GM13976 (cell line): ENCODE measurements at regions not wholly inside any gene's neighbourhood (a gene's known extent, or its start where the extent isn't known, plus 50 kb on each side); places are given as distances from the start of the nearest gene placed in this dataset.

ENCODE experiments used
- DNase-seq: peaks from one replicate; pipeline ENCODE4 v3.0.0; 2012; ENCODE audit warnings: low spot score
- in situ Hi-C: fragments of 300-500 bp; cut with MboI; formaldehyde crosslinking; loops from one replicate; pipeline ENCODE4 v1.12.0; 2022; ENCODE audit warnings: low sequenced_read_pairs, mixed read lengths, inconsistent platforms; ENCODE audit not compliant: unreplicated experiment
- TF ChIP-seq, protein P1 (sequence below): IDR thresholded peaks from 2 replicates; pipeline ENCODE4 v1.5.1; 2012; ENCODE audit warnings: borderline replicate concordance, mild to moderate bottlenecking; ENCODE audit not compliant: insufficient read depth; ENCODE audit errors: extremely low read depth, missing control alignments, control extremely low read depth

DNA sequence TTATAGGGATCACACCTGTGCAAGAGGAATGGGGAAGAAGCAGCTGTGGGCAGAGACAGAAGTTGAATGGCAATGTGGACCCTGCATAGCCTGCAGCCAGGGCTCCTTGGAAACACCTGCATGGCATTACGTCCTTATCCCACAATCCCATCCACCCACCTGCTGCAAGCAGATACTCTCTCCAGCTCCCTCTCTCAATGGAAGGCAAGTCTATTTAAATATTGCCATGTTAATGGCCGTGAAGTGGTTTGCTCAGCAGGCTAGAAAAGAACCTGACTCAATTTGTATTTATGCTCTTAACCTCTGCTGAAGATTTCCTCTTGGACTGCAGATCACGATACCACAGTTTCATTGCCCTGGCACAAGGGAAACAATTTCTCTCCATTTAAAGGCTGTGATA lies 417.0 kb downstream of the TYW1 start:
- in situ Hi-C loops = no loop called here

DNA sequence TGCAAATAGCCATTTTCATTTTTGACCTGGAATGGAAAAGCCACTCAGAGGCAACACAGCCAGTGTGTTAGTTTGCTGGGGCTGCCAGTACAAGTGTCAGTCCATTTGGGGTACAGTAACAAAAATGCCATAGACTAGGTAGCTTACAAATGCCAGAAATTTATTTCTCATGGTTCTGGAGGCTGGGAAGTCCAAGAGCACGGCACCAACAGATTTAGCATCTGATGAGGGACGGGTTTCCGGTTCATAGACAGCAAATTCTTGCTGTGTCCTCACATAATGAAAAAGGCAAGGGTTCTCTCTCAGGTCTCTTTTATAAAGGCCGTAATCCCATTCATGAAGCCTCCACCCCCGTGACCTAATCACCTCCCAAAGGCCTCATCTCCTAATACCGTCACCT lies 418.2 kb downstream of the TYW1 start:
- in situ Hi-C loops = no loop called here
- no peak for DNase-seq
- TF ChIP-seq, protein P1, sequence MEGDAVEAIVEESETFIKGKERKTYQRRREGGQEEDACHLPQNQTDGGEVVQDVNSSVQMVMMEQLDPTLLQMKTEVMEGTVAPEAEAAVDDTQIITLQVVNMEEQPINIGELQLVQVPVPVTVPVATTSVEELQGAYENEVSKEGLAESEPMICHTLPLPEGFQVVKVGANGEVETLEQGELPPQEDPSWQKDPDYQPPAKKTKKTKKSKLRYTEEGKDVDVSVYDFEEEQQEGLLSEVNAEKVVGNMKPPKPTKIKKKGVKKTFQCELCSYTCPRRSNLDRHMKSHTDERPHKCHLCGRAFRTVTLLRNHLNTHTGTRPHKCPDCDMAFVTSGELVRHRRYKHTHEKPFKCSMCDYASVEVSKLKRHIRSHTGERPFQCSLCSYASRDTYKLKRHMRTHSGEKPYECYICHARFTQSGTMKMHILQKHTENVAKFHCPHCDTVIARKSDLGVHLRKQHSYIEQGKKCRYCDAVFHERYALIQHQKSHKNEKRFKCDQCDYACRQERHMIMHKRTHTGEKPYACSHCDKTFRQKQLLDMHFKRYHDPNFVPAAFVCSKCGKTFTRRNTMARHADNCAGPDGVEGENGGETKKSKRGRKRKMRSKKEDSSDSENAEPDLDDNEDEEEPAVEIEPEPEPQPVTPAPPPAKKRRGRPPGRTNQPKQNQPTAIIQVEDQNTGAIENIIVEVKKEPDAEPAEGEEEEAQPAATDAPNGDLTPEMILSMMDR = no peak

More for the DNA sequence above, 417.0 kb downstream of the TYW1 start:
- TF ChIP-seq, protein P1 = no peak
- no peak for DNase-seq

DNA sequence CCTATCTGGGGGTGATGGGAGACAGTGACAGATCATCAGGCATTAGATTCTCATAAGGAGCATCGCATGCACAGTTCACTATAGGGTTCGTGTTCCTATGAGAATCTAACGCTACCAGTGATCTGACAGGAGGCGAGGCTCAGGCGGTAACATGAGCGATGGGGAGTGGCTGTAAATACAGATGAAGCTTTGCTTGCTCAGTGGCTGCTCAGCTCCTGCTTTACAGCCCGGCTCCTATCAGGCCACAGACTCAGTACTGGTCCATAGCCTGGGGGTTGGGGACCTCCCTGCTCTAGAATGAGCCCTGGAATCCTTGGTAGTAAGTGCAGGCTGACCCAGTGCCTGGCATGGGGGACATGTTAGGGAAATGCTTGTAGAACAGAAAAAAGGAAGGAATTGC lies 426.0 kb downstream of the TYW1 start:
- TF ChIP-seq, protein P1 = no peak
- DNase-seq = no peak
- in situ Hi-C loops = no loop called here

DNA sequence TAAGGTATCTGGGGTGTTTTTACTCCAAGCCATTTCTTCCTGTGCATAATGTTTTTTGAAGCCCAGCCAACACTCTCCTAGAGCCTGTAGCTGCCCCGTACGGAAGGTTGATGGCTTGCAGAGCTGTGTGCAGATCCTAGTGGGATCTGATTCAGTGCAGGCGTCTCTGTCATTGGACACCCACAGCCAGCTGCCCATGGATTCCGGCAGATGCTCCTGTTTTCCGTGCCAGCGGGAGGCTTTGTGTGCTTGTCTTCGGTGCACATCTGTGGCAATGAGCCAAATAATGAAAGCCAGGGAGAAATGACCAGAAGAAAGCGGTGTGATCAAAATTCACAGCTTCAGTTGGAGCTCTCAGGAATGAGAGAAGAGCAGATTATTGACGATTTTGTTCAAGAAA lies 426.4 kb downstream of the TYW1 start:
- TF ChIP-seq, protein P1 = no peak
- in situ Hi-C loops = no loop called here
- no peak for DNase-seq

DNA sequence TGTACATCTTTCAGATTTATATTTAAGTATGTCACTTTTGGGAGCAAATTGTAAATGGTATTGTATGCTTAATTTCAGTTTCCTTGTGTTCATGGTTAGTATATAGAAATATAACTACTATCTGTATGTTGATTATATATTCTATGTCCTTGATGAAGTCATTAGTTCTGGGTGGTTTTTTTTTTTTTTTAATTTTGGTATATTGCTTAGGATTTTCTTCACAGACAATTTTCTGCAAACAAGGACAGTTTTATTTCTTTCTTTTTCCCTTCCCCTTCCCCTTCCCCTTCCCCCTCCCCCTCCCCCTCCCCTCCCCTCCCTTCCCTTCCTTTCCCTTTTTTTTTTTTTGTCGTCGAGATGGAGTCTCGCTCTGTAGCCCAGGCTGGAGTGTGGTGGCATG lies 430.0 kb downstream of the TYW1 start:
- DNase-seq = no peak
- in situ Hi-C loops = no loop called here
- TF ChIP-seq, protein P1 = no peak

DNA sequence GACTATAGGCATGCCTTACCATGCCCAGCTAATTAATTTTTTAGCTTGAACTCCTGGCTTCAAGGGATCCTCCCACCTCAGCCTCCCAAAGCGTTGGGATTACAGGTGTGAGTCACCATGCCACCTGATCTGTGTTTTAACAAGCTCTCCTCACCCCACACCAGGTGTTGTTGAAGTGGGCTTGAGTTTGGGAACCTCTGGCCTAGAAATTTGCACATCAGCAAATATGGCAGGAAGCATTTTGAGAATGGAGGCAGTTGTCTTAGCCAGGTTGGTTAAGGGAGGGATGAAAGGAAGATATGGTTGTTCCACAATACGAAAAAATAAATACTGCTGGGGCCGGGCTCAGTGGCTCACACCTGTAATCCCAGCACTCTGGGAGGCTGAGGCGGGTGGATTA lies 433.1 kb downstream of the TYW1 start:
- DNase-seq = no peak
- in situ Hi-C loops = no loop called here
- TF ChIP-seq, protein P1 = no peak
